Lower leg skin (tissue), 3 donors: ENCODE measurements at regions not wholly inside any gene's neighbourhood (a gene's known extent, or its start where the extent isn't known, plus 50 kb on each side); places are given as distances from the start of the nearest gene placed in this dataset.

Source experiments
- POLR2A ChIP-seq, 2 donors: fragments of 450-650 bp; IDR thresholded peaks; one replicate each; pipeline ENCODE4 v1.6.1; 2016 to 2017; ENCODE audit warnings: antibody characterized with exemption in 2 of 2, mild to moderate bottlenecking in 1 of 2, moderate library complexity in 1 of 2
- TF ChIP-seq, protein P1 (sequence below), 3 donors: fragments of 450-650 bp; IDR thresholded peaks; one replicate each; pipeline ENCODE4 v1.5.1; 2016; ENCODE audit warnings: antibody characterized with exemption in 3 of 3, mild to moderate bottlenecking in 3 of 3, moderate library complexity in 2 of 3

- TF ChIP-seq, protein P1, sequence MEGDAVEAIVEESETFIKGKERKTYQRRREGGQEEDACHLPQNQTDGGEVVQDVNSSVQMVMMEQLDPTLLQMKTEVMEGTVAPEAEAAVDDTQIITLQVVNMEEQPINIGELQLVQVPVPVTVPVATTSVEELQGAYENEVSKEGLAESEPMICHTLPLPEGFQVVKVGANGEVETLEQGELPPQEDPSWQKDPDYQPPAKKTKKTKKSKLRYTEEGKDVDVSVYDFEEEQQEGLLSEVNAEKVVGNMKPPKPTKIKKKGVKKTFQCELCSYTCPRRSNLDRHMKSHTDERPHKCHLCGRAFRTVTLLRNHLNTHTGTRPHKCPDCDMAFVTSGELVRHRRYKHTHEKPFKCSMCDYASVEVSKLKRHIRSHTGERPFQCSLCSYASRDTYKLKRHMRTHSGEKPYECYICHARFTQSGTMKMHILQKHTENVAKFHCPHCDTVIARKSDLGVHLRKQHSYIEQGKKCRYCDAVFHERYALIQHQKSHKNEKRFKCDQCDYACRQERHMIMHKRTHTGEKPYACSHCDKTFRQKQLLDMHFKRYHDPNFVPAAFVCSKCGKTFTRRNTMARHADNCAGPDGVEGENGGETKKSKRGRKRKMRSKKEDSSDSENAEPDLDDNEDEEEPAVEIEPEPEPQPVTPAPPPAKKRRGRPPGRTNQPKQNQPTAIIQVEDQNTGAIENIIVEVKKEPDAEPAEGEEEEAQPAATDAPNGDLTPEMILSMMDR (IDR thresholded peaks at IDR 0.05), result no peak
- TF ChIP-seq POLR2A (IDR thresholded peaks at IDR 0.05), result no peak
Observed at GRCh38 chr7:45252248-45252647, 94.7 kb downstream of the RAMP3 start.
